ENCODE measurements at regions not wholly inside any gene's neighbourhood (a gene's known extent, or its start where the extent isn't known, plus 50 kb on each side); places are given as distances from the start of the nearest gene placed in this dataset.

GRCh38 chr3:28634019-28634418 lies 285.4 kb upstream of the AZI2 start:
- TF ChIP-seq CTCF (IDR thresholded peaks at IDR 0.05; ENCODE audit: insufficient read depth, low read depth, low read length), result no peak
- no peak for DNase-seq (ENCODE audit: low read depth)
- no peak overlapping the region for H3K4me3 ChIP-seq (ENCODE audit: low read depth, low read length)

- no peak overlapping the region for H3K4me3 ChIP-seq (ENCODE audit: low read depth, low read length)
- no peak for DNase-seq (ENCODE audit: low read depth)
- TF ChIP-seq CTCF (IDR thresholded peaks at IDR 0.05; ENCODE audit: insufficient read depth, low read depth, low read length), result no peak
Observed at GRCh38 chr3:28637742-28638141, 289.1 kb upstream of the AZI2 start.

- H3K4me3 ChIP-seq (ENCODE audit: low read depth, low read length), result no peak overlapping the region
- TF ChIP-seq CTCF (IDR thresholded peaks at IDR 0.05; ENCODE audit: insufficient read depth, low read depth, low read length), result no peak
- no peak for DNase-seq (ENCODE audit: low read depth)
Observed at GRCh38 chr3:28645149-28645548, 296.5 kb upstream of the AZI2 start.

- no peak for DNase-seq (ENCODE audit: low read depth)
- no peak overlapping the region for H3K4me3 ChIP-seq (ENCODE audit: low read depth, low read length)
- no peak for TF ChIP-seq CTCF (IDR thresholded peaks at IDR 0.05; ENCODE audit: insufficient read depth, low read depth, low read length)
Observed at GRCh38 chr3:28646435-28646834, 297.8 kb upstream of the AZI2 start.

GRCh38 chr3:28649266-28649665 lies 300.6 kb upstream of the AZI2 start:
- DNase-seq (ENCODE audit: low read depth), result no peak
- H3K4me3 ChIP-seq (ENCODE audit: low read depth, low read length), result no peak overlapping the region
- TF ChIP-seq CTCF (IDR thresholded peaks at IDR 0.05; ENCODE audit: insufficient read depth, low read depth, low read length), result no peak

GRCh38 chr3:28651159-28651558 lies 302.5 kb upstream of the AZI2 start:
- no peak for TF ChIP-seq CTCF (IDR thresholded peaks at IDR 0.05; ENCODE audit: insufficient read depth, low read depth, low read length)
- no peak for DNase-seq (ENCODE audit: low read depth)
- no peak overlapping the region for H3K4me3 ChIP-seq (ENCODE audit: low read depth, low read length)

GRCh38 chr3:28664123-28664522 lies 315.5 kb upstream of the AZI2 start:
- H3K4me3 ChIP-seq (ENCODE audit: low read depth, low read length), result no peak overlapping the region
- TF ChIP-seq CTCF (IDR thresholded peaks at IDR 0.05; ENCODE audit: insufficient read depth, low read depth, low read length), result no peak
- no peak for DNase-seq (ENCODE audit: low read depth)
